Body of pancreas (tissue), 4 donors: ENCODE measurements at regions not wholly inside any gene's neighbourhood (a gene's known extent, or its start where the extent isn't known, plus 50 kb on each side); places are given as distances from the start of the nearest gene placed in this dataset.

Experiments used
- POLR2A ChIP-seq, 3 donors: fragments of 450-650 bp; IDR thresholded peaks; one replicate each; pipeline ENCODE4 v1.6.1; 2016; ENCODE audit warnings: antibody characterized with exemption in 3 of 3, mild to moderate bottlenecking in 2 of 3
- TF ChIP-seq, protein P1 (sequence below), 7 experiments: fragments of 450-650 bp in 4 of 7; fragments of 200-600 bp in 3 of 7; sonication (generic) in 3 of 7; IDR thresholded peaks; one replicate each; pipeline ENCODE4 v1.5.1; 2016 to 2019; ENCODE audit warnings: antibody characterized with exemption in 7 of 7

DNA sequence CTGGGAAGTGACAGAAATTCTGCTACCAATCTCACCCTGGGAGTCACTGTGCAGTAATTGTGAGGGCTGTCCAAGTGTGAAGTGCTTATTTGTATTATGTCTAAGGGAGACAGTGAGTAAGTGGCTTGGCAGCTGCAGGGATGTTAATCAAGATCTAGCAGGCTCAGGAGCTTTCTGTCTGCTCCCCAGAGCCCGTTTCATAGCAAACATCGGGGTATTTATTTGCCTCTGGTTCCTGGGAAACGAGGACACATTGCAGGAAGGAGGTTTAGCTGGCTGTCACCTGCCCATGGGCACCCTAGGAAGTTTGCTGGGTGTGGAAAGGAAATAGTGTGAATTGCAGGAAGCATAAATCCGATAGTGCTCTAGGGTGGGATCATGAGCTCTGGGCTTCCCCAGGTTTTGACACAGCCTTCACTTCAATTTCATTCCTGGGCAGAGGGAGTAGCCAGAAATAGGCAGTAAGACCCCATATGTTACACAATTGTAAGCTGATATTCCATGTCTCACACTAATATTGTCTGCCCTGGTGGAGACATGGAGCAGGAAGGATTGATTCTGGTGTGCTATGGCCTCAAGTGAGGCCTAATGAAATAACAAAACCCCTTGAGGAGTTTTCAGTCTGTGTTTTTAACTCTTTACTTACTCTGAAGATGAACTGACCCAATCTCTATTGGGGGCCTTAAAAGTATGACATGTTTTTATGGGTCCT lies 74.1 kb upstream of the MITF start:
- TF ChIP-seq, protein P1, sequence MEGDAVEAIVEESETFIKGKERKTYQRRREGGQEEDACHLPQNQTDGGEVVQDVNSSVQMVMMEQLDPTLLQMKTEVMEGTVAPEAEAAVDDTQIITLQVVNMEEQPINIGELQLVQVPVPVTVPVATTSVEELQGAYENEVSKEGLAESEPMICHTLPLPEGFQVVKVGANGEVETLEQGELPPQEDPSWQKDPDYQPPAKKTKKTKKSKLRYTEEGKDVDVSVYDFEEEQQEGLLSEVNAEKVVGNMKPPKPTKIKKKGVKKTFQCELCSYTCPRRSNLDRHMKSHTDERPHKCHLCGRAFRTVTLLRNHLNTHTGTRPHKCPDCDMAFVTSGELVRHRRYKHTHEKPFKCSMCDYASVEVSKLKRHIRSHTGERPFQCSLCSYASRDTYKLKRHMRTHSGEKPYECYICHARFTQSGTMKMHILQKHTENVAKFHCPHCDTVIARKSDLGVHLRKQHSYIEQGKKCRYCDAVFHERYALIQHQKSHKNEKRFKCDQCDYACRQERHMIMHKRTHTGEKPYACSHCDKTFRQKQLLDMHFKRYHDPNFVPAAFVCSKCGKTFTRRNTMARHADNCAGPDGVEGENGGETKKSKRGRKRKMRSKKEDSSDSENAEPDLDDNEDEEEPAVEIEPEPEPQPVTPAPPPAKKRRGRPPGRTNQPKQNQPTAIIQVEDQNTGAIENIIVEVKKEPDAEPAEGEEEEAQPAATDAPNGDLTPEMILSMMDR (IDR thresholded peaks at IDR 0.05): no peak
- no peak for TF ChIP-seq POLR2A (IDR thresholded peaks at IDR 0.05)
